ENCODE measurements at regions not wholly inside any gene's neighbourhood (a gene's known extent, or its start where the extent isn't known, plus 50 kb on each side); places are given as distances from the start of the nearest gene placed in this dataset.

GRCh38 chr2:52082646-52083045 is 1050.7 kb upstream of the NRXN1 start:
- H3K4me1 ChIP-seq (ENCODE audit: control insufficient read depth in 1 of 2, low read depth in 2 of 2) = no peaks in the 10 kb centered on the region
- H3K27me3 ChIP-seq (replicated peaks; ENCODE audit: insufficient read depth) = no peaks in the 10 kb centered on the region
- no peak overlapping the region for H3K27ac ChIP-seq
- H3K36me3 ChIP-seq = no peaks in the 10 kb centered on the region
- DNase-seq (ENCODE audit: low spot score) = no peak
- H3K4me3 ChIP-seq = no peak overlapping the region
- H3K9me3 ChIP-seq = no peaks in the 10 kb centered on the region
- no peak for TF ChIP-seq CTCF (IDR thresholded peaks at IDR 0.05)
- ATAC-seq (ENCODE audit: insufficient number of reproducible peaks, low FRiP score, low read depth) = no peak

GRCh38 chr2:52079602-52080001 is 1047.7 kb upstream of the NRXN1 start:
- H3K36me3 ChIP-seq = no peaks in the 10 kb centered on the region
- no peak for DNase-seq (ENCODE audit: low spot score)
- no peaks in the 10 kb centered on the region for H3K4me1 ChIP-seq (ENCODE audit: control insufficient read depth in 1 of 2, low read depth in 2 of 2)
- H3K27ac ChIP-seq = no peak overlapping the region
- no peaks in the 10 kb centered on the region for H3K9me3 ChIP-seq
- no peaks in the 10 kb centered on the region for H3K27me3 ChIP-seq (replicated peaks; ENCODE audit: insufficient read depth)
- ATAC-seq (ENCODE audit: insufficient number of reproducible peaks, low FRiP score, low read depth) = no peak
- TF ChIP-seq CTCF (IDR thresholded peaks at IDR 0.05) = no peak
- H3K4me3 ChIP-seq = no peak overlapping the region

- H3K27me3 ChIP-seq (replicated peaks; ENCODE audit: insufficient read depth) = no peaks in the 10 kb centered on the region
- ATAC-seq (ENCODE audit: insufficient number of reproducible peaks, low FRiP score, low read depth) (no peak), DNase-seq (ENCODE audit: low spot score) (no peak)
- no peaks in the 10 kb centered on the region for H3K4me1 ChIP-seq (ENCODE audit: control insufficient read depth in 1 of 2, low read depth in 2 of 2)
- no peak overlapping the region for H3K27ac ChIP-seq
- TF ChIP-seq CTCF (IDR thresholded peaks at IDR 0.05) = no peak
- no peaks in the 10 kb centered on the region for H3K9me3 ChIP-seq
- H3K4me3 ChIP-seq = no peak overlapping the region
- H3K36me3 ChIP-seq = no peaks in the 10 kb centered on the region
Measured at GRCh38 chr2:52077159-52077558, 1045.2 kb upstream of the NRXN1 start.

- H3K27ac ChIP-seq = no peak overlapping the region
- no peaks in the 10 kb centered on the region for H3K36me3 ChIP-seq
- no peaks in the 10 kb centered on the region for H3K9me3 ChIP-seq
- TF ChIP-seq CTCF (IDR thresholded peaks at IDR 0.05) = no peak
- no peaks in the 10 kb centered on the region for H3K27me3 ChIP-seq (replicated peaks; ENCODE audit: insufficient read depth)
- no peak overlapping the region for H3K4me3 ChIP-seq
- H3K4me1 ChIP-seq (ENCODE audit: control insufficient read depth in 1 of 2, low read depth in 2 of 2) = no peaks in the 10 kb centered on the region
- DNase-seq (ENCODE audit: low spot score) = no peak
- ATAC-seq (ENCODE audit: insufficient number of reproducible peaks, low FRiP score, low read depth) = no peak
Measured at GRCh38 chr2:52074130-52074719, 1042.3 kb upstream of the NRXN1 start.

- no peak for TF ChIP-seq CTCF (IDR thresholded peaks at IDR 0.05)
- Histone ChIP-seq H3K4me1 (ENCODE audit: control insufficient read depth in 1 of 2, low read depth in 2 of 2) (no peaks in the 10 kb centered on the region), H3K4me3 (no peak overlapping the region), H3K27ac (no peak overlapping the region), H3K9me3 (no peaks in the 10 kb centered on the region), H3K36me3 (no peaks in the 10 kb centered on the region), H3K27me3 (replicated peaks; ENCODE audit: insufficient read depth) (no peaks in the 10 kb centered on the region)
- DNase-seq (ENCODE audit: low spot score) = no peak
- ATAC-seq (ENCODE audit: insufficient number of reproducible peaks, low FRiP score, low read depth) = no peak
Measured at GRCh38 chr2:52072949-52073348, 1041.0 kb upstream of the NRXN1 start.

Measured in thoracic aorta (tissue), 2 donors.